GM12878 (cell line): ENCODE measurements at regions not wholly inside any gene's neighbourhood (a gene's known extent, or its start where the extent isn't known, plus 50 kb on each side); places are given as distances from the start of the nearest gene placed in this dataset.

Experiments used
- ATAC-seq: fragments of 200-7000 bp; cut with Tn5 transposase; 3 replicates; pipeline ENCODE4 v1.9.1; 2020; ENCODE audit warnings: mild to moderate bottlenecking, moderate library complexity
- BruUV-seq: library from RNA; stranded (reverse); fragments of 400-500 nt; replicated peaks from 2 replicates; lab custom pipeline; 2021; lab: Mats Ljungman, UMichigan
- CTCF ChIA-PET: fragments of 300-600 bp; sonication (Branson Sonifier 250); formaldehyde crosslinking; extraction: SDS; loops from one replicate; lab custom pipeline; 2021; ENCODE audit warnings: inconsistent platforms; lab: Yijun Ruan, JAX
- POLR2A ChIA-PET: fragments of 350-600 bp; formaldehyde crosslinking; extraction: SDS; loops from one replicate; lab custom pipeline; 2021; ENCODE audit warnings: inconsistent platforms; lab: Charles Lee
- RAD21 ChIA-PET: fragments of 300-600 bp; sonication (Branson Sonifier 250); formaldehyde crosslinking; loops from one replicate; lab custom pipeline; 2023; ENCODE audit warnings: antibody characterized with exemption; ENCODE audit not compliant: unreplicated experiment; lab: Charles Lee
- SMC1A ChIA-PET: fragments of 300-600 bp; sonication (Branson Sonifier 250); formaldehyde crosslinking; loops from one replicate; lab custom pipeline; 2023; ENCODE audit not compliant: unreplicated experiment, uncharacterized antibody; lab: Charles Lee
- DNase-seq: peaks from one replicate; pipeline ENCODE4 v3.0.0-alpha.2; 2011; ENCODE audit warnings: low read depth, low spot score
- FAIRE-seq: peaks from 3 replicates; lab custom pipeline; 2011; peaks lifted over from hg19 to GRCh38; lab: Jason Lieb, UNC
- H2AFZ ChIP-seq: 2 replicates; pipeline ENCODE4 v1.6.0; 2011; ENCODE audit warnings: low read depth, low read length, control low read depth; ENCODE audit not compliant: control insufficient read depth
- H3K27ac ChIP-seq: 2 replicates; pipeline ENCODE4 v1.5.1; 2011; ENCODE audit warnings: control low read depth; ENCODE audit not compliant: control insufficient read depth, insufficient read depth
- H3K27me3 ChIP-seq, 2 experiments: replicated peaks in 1 of 2; 2 replicates each; pipeline versions ENCODE4 v1.6.0 to v1.6.1; 2011; ENCODE audit warnings: low read length in 1 of 2; ENCODE audit not compliant: control insufficient read depth in 2 of 2, insufficient read depth in 2 of 2
- H3K36me3 ChIP-seq, 2 experiments: 2 replicates each; pipeline ENCODE4 v1.5.1; 2011; ENCODE audit warnings: low read length in 1 of 2; ENCODE audit not compliant: control insufficient read depth in 2 of 2, insufficient read depth in 2 of 2
- H3K4me1 ChIP-seq: 2 replicates; pipeline ENCODE4 v1.6.1; 2011; ENCODE audit warnings: mild to moderate bottlenecking, low read length, moderate library complexity, mixed read lengths; ENCODE audit not compliant: control insufficient read depth, insufficient read depth
- H3K4me2 ChIP-seq: 2 replicates; pipeline ENCODE4 v1.6.0; 2011; ENCODE audit warnings: control low read depth; ENCODE audit not compliant: control insufficient read depth, insufficient read depth
- H3K4me3 ChIP-seq: fragments of 200-600 bp; sonication (generic); 2 replicates; pipeline ENCODE4 v1.5.1; 2016
- H3K79me2 ChIP-seq: 2 replicates; pipeline ENCODE4 v1.6.0; 2011; ENCODE audit warnings: low read length; ENCODE audit not compliant: control insufficient read depth, insufficient read depth
- H3K9ac ChIP-seq: 2 replicates; pipeline ENCODE4 v1.8.0; 2011; ENCODE audit warnings: low read length, control low read depth, mixed read lengths; ENCODE audit not compliant: control insufficient read depth, insufficient read depth
- H3K9me3 ChIP-seq: replicated peaks from 3 replicates; pipeline ENCODE4 v1.5.1; 2011; ENCODE audit warnings: mild to moderate bottlenecking, low read length; ENCODE audit not compliant: control insufficient read depth, insufficient read depth
- H4K20me1 ChIP-seq: 2 replicates; pipeline ENCODE4 v1.6.0; 2011; ENCODE audit not compliant: control insufficient read depth, insufficient read depth
- CEBPB ChIP-seq, 2 experiments: fragments of 150-350 bp in 1 of 2; IDR thresholded peaks; 2 replicates each; pipeline ENCODE4 v1.6.1; 2012 to 2014; ENCODE audit warnings: low read depth in 2 of 2, low read length in 2 of 2, borderline replicate concordance in 1 of 2, inconsistent platforms in 1 of 2
- CHD2 ChIP-seq: IDR thresholded peaks from 2 replicates; pipeline ENCODE4 v1.6.1; 2011; ENCODE audit warnings: low read depth, low read length, improper control_type of control experiment, borderline replicate concordance
- DPF2 ChIP-seq: fragments of 450-650 bp; IDR thresholded peaks from 2 replicates; pipeline ENCODE4 v1.6.1; 2017; ENCODE audit warnings: mild to moderate bottlenecking
- KLF5 ChIP-seq: fragments of 450-650 bp; IDR thresholded peaks from 2 replicates; pipeline ENCODE4 v1.6.1; 2014; ENCODE audit warnings: mild to moderate bottlenecking; ENCODE audit not compliant: partially characterized antibody
- MYB ChIP-seq: fragments of 150-350 bp; IDR thresholded peaks from 2 replicates; pipeline ENCODE4 v1.6.1; 2014; ENCODE audit warnings: mild to moderate bottlenecking, low read depth, low read length, borderline replicate concordance
- NBN ChIP-seq: fragments of 450-650 bp; IDR thresholded peaks from 2 replicates; pipeline ENCODE4 v1.6.1; 2016
- NFYA ChIP-seq: IDR thresholded peaks from 2 replicates; pipeline ENCODE4 v1.6.1; 2011; ENCODE audit warnings: low read depth, mild to moderate bottlenecking, low read length, improper control_type of control experiment, borderline replicate concordance
- PAX8 ChIP-seq: fragments of 450-650 bp; IDR thresholded peaks from 2 replicates; pipeline ENCODE4 v1.6.1; 2017; ENCODE audit warnings: mild to moderate bottlenecking, moderate library complexity
- POLR2A ChIP-seq: IDR thresholded peaks from 2 replicates; pipeline ENCODE4 v1.6.1; 2011; ENCODE audit warnings: low read depth, mild to moderate bottlenecking, low read length
- RAD21 ChIP-seq: IDR thresholded peaks from 2 replicates; pipeline ENCODE4 v1.6.1; 2011; ENCODE audit warnings: mild to moderate bottlenecking, low read depth, low read length, moderate library complexity; ENCODE audit not compliant: insufficient read depth
- RB1 ChIP-seq: fragments of 450-650 bp; formaldehyde crosslinking; IDR thresholded peaks from 2 replicates; pipeline ENCODE4 v1.6.1; 2017; ENCODE audit warnings: mild to moderate bottlenecking, borderline replicate concordance
- SMARCA5 ChIP-seq: fragments of 450-650 bp; IDR thresholded peaks from 2 replicates; pipeline ENCODE4 v1.6.1; 2017; ENCODE audit warnings: mild to moderate bottlenecking
- SPI1 ChIP-seq: IDR thresholded peaks from 2 replicates; pipeline ENCODE4 v1.6.1; 2011; ENCODE audit warnings: low read depth, mild to moderate bottlenecking, low read length, moderate library complexity, borderline replicate concordance; ENCODE audit not compliant: insufficient read depth
- SUPT20H ChIP-seq: IDR thresholded peaks from 2 replicates; pipeline ENCODE4 v1.6.1; 2011; ENCODE audit warnings: low read depth, mild to moderate bottlenecking, low read length, moderate library complexity, borderline replicate concordance; ENCODE audit not compliant: control insufficient read depth
- TBL1XR1 ChIP-seq: IDR thresholded peaks from 2 replicates; pipeline ENCODE4 v1.6.1; 2012; ENCODE audit warnings: low read depth, low read length, improper control_type of control experiment
- ZBED1 ChIP-seq: IDR thresholded peaks from 2 replicates; pipeline ENCODE4 v1.6.1; 2016; ENCODE audit warnings: borderline replicate concordance
- ZNF207 ChIP-seq: fragments of 450-650 bp; IDR thresholded peaks from 2 replicates; pipeline ENCODE4 v1.6.1; 2014; ENCODE audit warnings: antibody characterized with exemption, mild to moderate bottlenecking, borderline replicate concordance
- WGBS: methylation state at CpG from one replicate; pipeline ENCODE4 v1.1.6; 2016; ENCODE audit warnings: low lambda C conversion rate; ENCODE audit not compliant: insufficient replicate concordance, insufficient coverage; ENCODE audit errors: missing lambda C conversion rate; 5-methylcytosine and 5-hydroxymethylcytosine counted together
- in situ Hi-C: fragments of 300-500 bp; cut with MboI; formaldehyde crosslinking; loops from 9 replicates; pipeline ENCODE4 v1.14.3; 2018; ENCODE audit warnings: mixed read lengths
- intact Hi-C: fragments of 100-400 bp; cut with micrococcal nuclease; formaldehyde crosslinking; loops from one replicate; pipeline ENCODE4 v1.14.2; 2022; ENCODE audit not compliant: unreplicated experiment
- TF ChIP-seq, protein P1 (sequence below): fragments of 450-650 bp; IDR thresholded peaks from 2 replicates; pipeline ENCODE4 v1.6.1; 2017; ENCODE audit warnings: borderline replicate concordance
- TF ChIP-seq, protein P2 (sequence below): fragments of 450-650 bp; IDR thresholded peaks from 2 replicates; pipeline ENCODE4 v1.6.1; 2018; ENCODE audit warnings: mild to moderate bottlenecking, low read depth, moderate library complexity; ENCODE audit not compliant: partially characterized antibody

DNA sequence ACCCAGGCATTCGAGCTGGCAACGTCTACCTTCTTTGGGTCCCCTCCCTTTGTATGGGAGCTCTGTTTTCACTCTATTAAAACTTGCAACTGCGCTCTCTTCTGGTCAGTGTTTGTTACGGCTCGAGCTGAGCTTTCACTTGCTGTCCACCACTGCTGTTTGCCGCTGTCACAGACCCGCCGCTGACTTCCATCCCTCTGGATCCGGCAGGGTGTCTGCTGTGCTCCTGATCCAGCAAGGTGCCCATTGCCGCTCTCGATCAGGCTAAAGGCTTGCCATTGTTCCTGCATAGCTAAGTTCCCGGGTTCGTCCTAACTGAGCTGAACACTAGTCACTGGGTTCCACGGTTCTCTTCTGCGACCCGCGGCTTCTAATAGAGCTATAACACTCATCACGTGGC, 183.5 kb upstream of the GALNTL6 start:
- Histone ChIP-seq H4K20me1 (no peaks in the 10 kb centered on the region), H3K27me3 (no peaks in the 10 kb centered on the region), H3K4me2 (no peak overlapping the region), H3K9ac (no peak overlapping the region), H3K79me2 (no peaks in the 10 kb centered on the region), H3K36me3 (no peaks in the 10 kb centered on the region), H3K4me3 (no peak overlapping the region), H2AFZ (no peak overlapping the region), H3K9me3 (peaks cover 2% of the 10 kb centered on the region; the same call in 1 of the 3 replicates), H3K4me1 (peaks cover 7% of the 10 kb centered on the region), H3K27ac (no peak overlapping the region)
- POLR2A ChIA-PET, result interaction anchor here (0.8 kb wide), 1 partner anchor 13 kb away, joined by 3 read pairs; no protein-coding TSS in a partner anchor
- CTCF ChIA-PET, result interaction anchor here (1.2 to 1.5 kb wide), 2 partner anchors 10 to 21 kb away, joined by 3 to 6 read pairs; no protein-coding TSS in a partner anchor
- no peak for DNase-seq
- 91% methylated on average over 18 of the region's 18 CpGs for WGBS
- intact Hi-C loops, result no loop called here
- RAD21 ChIA-PET, result interaction anchor here (0.9 to 2.0 kb wide), 2 partner anchors 10 to 20 kb away, joined by 3 to 9 read pairs; no protein-coding TSS in a partner anchor
- in situ Hi-C loops, result loop anchor here (25.0 kb wide), 1 partner anchor 1292 kb away; no protein-coding TSS in a partner anchor
- FAIRE-seq, result no peak
- no TSS peak for BruUV-seq
- SMC1A ChIA-PET, result interaction anchor here (1.2 to 3.5 kb wide), 3 partner anchors 9 to 153 kb away, joined by 3 to 30 read pairs (median 4); no protein-coding TSS in a partner anchor
- no peak for ATAC-seq
- no peak for TF ChIP-seq TBL1XR1
- TF ChIP-seq KLF5, result no peak
- no peak for TF ChIP-seq SUPT20H
- TF ChIP-seq SPI1, result no peak
- TF ChIP-seq RB1, result no peak
- TF ChIP-seq, protein P1, sequence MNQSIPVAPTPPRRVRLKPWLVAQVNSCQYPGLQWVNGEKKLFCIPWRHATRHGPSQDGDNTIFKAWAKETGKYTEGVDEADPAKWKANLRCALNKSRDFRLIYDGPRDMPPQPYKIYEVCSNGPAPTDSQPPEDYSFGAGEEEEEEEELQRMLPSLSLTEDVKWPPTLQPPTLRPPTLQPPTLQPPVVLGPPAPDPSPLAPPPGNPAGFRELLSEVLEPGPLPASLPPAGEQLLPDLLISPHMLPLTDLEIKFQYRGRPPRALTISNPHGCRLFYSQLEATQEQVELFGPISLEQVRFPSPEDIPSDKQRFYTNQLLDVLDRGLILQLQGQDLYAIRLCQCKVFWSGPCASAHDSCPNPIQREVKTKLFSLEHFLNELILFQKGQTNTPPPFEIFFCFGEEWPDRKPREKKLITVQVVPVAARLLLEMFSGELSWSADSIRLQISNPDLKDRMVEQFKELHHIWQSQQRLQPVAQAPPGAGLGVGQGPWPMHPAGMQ, result no peak
- TF ChIP-seq, protein P2, sequence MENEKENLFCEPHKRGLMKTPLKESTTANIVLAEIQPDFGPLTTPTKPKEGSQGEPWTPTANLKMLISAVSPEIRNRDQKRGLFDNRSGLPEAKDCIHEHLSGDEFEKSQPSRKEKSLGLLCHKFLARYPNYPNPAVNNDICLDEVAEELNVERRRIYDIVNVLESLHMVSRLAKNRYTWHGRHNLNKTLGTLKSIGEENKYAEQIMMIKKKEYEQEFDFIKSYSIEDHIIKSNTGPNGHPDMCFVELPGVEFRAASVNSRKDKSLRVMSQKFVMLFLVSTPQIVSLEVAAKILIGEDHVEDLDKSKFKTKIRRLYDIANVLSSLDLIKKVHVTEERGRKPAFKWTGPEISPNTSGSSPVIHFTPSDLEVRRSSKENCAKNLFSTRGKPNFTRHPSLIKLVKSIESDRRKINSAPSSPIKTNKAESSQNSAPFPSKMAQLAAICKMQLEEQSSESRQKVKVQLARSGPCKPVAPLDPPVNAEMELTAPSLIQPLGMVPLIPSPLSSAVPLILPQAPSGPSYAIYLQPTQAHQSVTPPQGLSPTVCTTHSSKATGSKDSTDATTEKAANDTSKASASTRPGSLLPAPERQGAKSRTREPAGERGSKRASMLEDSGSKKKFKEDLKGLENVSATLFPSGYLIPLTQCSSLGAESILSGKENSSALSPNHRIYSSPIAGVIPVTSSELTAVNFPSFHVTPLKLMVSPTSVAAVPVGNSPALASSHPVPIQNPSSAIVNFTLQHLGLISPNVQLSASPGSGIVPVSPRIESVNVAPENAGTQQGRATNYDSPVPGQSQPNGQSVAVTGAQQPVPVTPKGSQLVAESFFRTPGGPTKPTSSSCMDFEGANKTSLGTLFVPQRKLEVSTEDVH, result no peak
- TF ChIP-seq PAX8, result no peak
- TF ChIP-seq MYB, result no peak
- TF ChIP-seq ZNF207, result no peak
- no peak for TF ChIP-seq NBN
- TF ChIP-seq RAD21, result no peak
- no peak for TF ChIP-seq CEBPB (IDR thresholded peaks at IDR 0.05; ENCODE audit: borderline replicate concordance in 1 of 2, low read depth in 2 of 2, low read length in 2 of 2)
- TF ChIP-seq NFYA, result no peak
- TF ChIP-seq POLR2A, result no peak
- TF ChIP-seq SMARCA5, result no peak
- no peak for TF ChIP-seq ZBED1
- TF ChIP-seq CHD2, result no peak
- no peak for TF ChIP-seq DPF2
